ENCODE measurements at regions not wholly inside any gene's neighbourhood (a gene's known extent, or its start where the extent isn't known, plus 50 kb on each side); places are given as distances from the start of the nearest gene placed in this dataset.

- TF ChIP-seq POLR2AphosphoS5 (IDR thresholded peaks at IDR 0.05; ENCODE audit: borderline replicate concordance, low read depth, low read length): no peak
- no peak for TF ChIP-seq EZH2 (IDR thresholded peaks at IDR 0.05)
- no peak for TF ChIP-seq FOXP2 (optimal IDR thresholded peaks at IDR 0.05; ENCODE audit: control extremely low read depth, extremely low read length, insufficient read depth)
Observed at GRCh38 chr6:40880906-40881305, 158.1 kb downstream of the UNC5CL start.

Data from SK-N-MC (cell line).